HG03159 (cell line): ENCODE measurements at regions not wholly inside any gene's neighbourhood (a gene's known extent, or its start where the extent isn't known, plus 50 kb on each side); places are given as distances from the start of the nearest gene placed in this dataset.

Source experiments
- ATAC-seq: cut with Tn5 transposase; IDR thresholded peaks from one replicate; pipeline ENCODE4 v1.9.1; 2021; ENCODE audit warnings: mild to moderate bottlenecking, moderate library complexity; ENCODE audit not compliant: unreplicated experiment

- ATAC-seq: no peak
Observed at GRCh38 chr16:72240466-72240865, 68.5 kb upstream of the PMFBP1 start.

- ATAC-seq: no peak
Observed at GRCh38 chr16:72236866-72237265, 64.9 kb upstream of the PMFBP1 start.

- ATAC-seq: no peak
Observed at GRCh38 chr16:72234387-72234786, 62.4 kb upstream of the PMFBP1 start.

- ATAC-seq: no peak
Observed at GRCh38 chr16:72228014-72228413, 56.1 kb upstream of the PMFBP1 start.

- no peak for ATAC-seq
Observed at GRCh38 chr16:72226136-72226535, 54.2 kb upstream of the PMFBP1 start.

- ATAC-seq: no peak
Observed at GRCh38 chr16:72224260-72224768, 52.4 kb upstream of the PMFBP1 start.

- ATAC-seq: no peak
Observed at GRCh38 chr16:72222503-72222902, 50.5 kb upstream of the PMFBP1 start.
